GM12892 (cell line): ENCODE measurements at regions not wholly inside any gene's neighbourhood (a gene's known extent, or its start where the extent isn't known, plus 50 kb on each side); places are given as distances from the start of the nearest gene placed in this dataset.

Source experiments
- POLR2A ChIP-seq: IDR thresholded peaks from 2 replicates; pipeline ENCODE4 v1.6.1; 2011; ENCODE audit warnings: low read depth, low read length, control low read depth
- TAF1 ChIP-seq: IDR thresholded peaks from 2 replicates; pipeline ENCODE4 v1.6.1; 2011; ENCODE audit warnings: low read depth, mild to moderate bottlenecking, control low read depth, low read length, borderline replicate concordance

DNA sequence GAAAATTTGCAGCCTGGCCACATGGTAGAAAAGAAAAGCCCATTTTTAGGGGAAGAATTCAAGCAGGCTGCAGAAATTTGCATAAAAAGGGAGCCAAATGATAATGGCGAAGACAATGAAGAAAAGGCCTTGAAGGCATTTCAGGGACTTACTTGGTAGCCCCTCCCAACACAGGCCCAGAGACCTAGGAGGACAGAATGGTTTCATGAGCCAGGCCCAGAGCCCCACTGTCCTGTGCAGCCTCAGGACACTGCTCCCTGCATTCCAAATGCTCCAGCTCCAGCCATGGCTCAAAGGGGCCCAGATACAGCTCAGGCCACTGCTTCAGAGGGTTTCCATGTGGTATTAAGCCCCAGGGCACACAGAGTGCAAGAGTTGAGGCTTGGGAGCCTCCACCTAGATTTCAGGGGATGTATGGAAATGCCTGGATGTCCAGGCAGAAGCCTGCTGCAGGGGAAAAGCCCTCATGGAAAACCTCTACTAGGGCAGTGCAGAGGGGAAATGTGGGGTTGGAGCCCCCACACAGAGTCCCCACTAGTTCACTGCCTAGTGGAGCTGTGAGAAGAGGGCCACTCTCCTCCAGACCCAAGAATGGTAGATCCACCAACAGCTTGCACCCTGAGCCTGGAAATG lies 271.7 kb upstream of the KLF3 start:
- TF ChIP-seq POLR2A (no peak), TAF1 (no peak)
